Upper lobe of left lung (tissue), 4 donors: ENCODE measurements at regions not wholly inside any gene's neighbourhood (a gene's known extent, or its start where the extent isn't known, plus 50 kb on each side); places are given as distances from the start of the nearest gene placed in this dataset.

Source experiments
- POLR2AphosphoS5 ChIP-seq, 2 donors: sonication (generic); formaldehyde crosslinking; IDR thresholded peaks; one replicate each; pipeline ENCODE4 v1.5.1; 2017; ENCODE audit warnings: antibody characterized with exemption in 2 of 2
- TF ChIP-seq, protein P1 (sequence below), 6 experiments: fragments of 450-650 bp in 4 of 6; fragments of 200-600 bp in 2 of 6; sonication (generic) in 2 of 6; IDR thresholded peaks; one replicate each; pipeline ENCODE4 v1.5.1; 2016 to 2019; ENCODE audit warnings: antibody characterized with exemption in 6 of 6

DNA sequence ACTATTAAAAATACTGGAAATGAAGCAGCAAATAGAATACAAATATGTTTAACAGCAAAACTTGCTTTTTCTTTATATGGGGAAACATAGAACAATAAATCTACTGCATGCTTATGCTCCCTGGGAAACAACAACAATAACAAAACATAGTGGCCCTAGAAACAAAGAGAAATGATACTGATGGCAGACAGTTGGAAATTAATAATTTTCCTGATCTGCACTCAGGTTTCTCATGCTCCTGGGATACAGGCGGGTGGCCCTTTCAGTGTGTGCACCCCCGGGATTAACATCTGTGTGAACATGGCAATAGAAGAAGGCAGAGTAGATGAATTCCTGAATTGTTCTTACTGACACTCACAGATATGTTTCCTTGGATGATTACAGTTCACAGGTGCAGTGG lies 209.2 kb upstream of the TBX18 start:
- no peak for TF ChIP-seq POLR2AphosphoS5 (IDR thresholded peaks at IDR 0.05)
- TF ChIP-seq, protein P1, sequence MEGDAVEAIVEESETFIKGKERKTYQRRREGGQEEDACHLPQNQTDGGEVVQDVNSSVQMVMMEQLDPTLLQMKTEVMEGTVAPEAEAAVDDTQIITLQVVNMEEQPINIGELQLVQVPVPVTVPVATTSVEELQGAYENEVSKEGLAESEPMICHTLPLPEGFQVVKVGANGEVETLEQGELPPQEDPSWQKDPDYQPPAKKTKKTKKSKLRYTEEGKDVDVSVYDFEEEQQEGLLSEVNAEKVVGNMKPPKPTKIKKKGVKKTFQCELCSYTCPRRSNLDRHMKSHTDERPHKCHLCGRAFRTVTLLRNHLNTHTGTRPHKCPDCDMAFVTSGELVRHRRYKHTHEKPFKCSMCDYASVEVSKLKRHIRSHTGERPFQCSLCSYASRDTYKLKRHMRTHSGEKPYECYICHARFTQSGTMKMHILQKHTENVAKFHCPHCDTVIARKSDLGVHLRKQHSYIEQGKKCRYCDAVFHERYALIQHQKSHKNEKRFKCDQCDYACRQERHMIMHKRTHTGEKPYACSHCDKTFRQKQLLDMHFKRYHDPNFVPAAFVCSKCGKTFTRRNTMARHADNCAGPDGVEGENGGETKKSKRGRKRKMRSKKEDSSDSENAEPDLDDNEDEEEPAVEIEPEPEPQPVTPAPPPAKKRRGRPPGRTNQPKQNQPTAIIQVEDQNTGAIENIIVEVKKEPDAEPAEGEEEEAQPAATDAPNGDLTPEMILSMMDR (IDR thresholded peaks at IDR 0.05): no peak
